HG03460 (cell line): ENCODE measurements at regions not wholly inside any gene's neighbourhood (a gene's known extent, or its start where the extent isn't known, plus 50 kb on each side); places are given as distances from the start of the nearest gene placed in this dataset.
"Not testable (repeated sequence)": the region's sequence is repeated elsewhere in the genome, so short reads cannot be mapped to it uniquely, and the experiment has no call there.

Source experiments
- ATAC-seq: cut with Tn5 transposase; IDR thresholded peaks from one replicate; pipeline ENCODE4 v1.9.1; 2021; ENCODE audit not compliant: unreplicated experiment

DNA sequence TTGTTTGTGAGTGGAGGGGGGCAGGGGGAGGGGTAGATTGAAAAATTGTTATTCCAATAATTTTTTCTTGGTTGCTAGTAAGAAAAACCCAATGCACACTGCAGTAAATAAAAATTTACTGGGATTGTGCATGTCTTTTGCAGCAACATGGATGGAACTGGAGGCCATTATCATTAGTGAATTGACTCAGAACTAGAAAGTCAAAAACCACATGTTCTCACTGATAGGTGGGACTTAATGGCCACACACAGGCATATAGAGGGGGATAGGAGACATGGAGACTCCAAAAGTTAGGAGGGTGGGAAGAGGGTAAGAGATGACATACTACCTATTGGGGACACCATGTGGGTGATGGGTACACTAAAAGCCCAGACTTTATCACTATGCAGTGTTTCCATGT lies 67.2 kb downstream of the BUB3 start:
- ATAC-seq: no peak

DNA sequence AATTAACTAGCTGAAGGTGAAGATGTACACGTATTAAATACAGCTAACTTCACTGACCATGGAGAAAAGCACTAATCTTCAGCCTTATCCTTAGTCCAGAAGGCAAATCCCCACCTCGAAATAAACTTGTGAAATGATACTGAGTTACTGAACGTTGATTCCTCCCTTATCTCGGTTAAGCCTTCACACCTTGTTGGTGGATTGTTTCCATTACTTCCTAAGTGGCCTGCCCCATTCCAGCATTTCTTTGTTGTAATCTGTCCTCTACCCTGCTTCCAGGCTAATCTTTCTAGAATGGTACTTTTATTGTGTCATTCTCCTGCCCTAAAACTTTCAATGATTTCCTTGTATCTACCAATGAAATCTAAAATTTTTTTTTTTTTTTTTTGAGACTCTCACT lies 68.6 kb downstream of the BUB3 start:
- ATAC-seq: no peak

DNA sequence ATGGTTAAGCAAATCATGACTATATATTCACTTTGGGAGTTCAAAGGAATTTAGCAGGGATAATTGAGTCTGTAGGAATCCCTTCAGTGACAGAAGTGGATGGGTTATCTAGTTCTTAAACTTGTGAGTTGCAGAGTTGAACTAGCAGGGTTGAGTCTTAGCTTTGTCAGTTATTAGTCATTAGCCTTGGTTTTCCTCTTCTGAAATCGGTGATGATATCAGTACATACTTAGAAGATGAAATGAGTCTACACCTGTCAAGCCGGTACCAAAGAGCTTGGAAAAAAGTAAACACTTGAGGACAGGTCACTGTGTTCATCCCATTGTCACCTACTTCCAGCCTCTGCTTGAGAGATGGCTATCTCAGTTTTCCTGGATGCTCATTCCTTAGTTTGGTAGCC lies 73.5 kb downstream of the BUB3 start:
- no peak for ATAC-seq

DNA sequence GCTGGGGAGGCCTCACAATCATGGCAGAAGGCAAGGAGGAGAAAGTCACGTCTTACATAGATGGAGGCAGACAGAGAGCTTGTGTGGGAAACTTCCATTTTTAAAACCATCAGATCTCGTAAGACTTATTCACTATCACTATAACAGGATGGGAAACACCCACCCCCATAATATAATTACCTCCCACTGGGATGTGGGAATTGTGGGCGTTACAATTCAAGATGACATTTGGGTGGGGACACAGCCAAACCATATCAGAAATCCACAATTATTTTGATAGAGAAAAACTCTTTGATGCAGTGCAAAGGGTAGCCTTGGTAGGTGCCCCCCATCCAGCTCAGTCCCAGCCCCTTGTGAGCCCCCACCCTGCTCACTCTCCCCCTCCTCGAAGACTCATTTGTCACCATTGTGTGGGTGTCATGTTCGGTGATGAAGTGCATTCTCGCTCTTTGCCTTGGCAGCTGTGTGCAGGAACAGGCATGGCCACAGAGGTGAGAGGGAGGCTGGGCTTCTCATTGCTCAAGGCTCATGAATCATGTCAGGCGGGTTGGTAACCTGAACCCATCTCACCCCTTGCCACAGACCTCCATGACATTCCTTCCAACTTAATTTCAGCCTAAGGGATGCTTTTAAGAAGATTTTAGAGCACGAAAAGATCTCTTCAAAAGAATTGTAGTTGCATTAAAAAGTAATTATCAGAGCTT lies 75.9 kb downstream of the BUB3 start:
- no peak for ATAC-seq

DNA sequence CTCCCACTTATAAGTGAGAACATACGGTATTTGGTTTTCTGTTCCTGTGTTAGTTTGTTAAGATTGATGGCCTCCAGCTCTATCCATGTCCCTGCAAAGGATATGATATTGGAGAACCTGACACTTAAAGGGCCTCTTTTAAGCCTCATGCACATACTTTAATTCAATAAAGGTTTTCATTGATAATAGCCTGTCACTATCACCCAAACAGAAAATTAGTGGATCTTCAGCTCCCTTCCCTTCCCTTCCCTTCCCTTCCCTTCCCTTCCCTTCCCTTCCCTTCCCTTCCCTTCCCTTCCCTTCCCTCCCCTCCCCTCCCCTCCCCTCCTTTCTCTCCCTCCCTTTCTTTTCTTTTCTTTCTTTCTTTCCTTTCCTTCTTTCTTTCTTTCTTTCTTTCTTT lies 78.7 kb downstream of the BUB3 start:
- not testable (repeated sequence) for ATAC-seq

DNA sequence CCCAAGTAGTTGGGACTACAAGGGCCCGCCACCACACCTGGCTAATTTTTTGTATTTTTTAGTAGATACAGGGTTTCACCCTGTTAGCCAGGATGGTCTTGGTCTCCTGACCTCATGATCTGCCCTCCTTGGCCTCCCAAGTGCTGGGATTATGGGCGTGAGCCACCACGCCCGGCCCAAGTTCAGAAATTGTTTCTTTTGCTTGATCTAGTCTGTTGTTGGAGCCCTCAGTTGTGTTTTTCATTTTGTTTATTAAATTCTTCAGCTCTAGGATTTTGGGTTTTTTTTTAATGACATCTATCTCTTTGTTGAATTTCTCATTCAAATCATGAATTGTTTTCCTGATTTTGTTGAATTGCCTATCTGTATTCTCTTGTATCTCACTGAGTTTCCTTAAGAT lies 80.8 kb downstream of the BUB3 start:
- not testable (repeated sequence) for ATAC-seq

DNA sequence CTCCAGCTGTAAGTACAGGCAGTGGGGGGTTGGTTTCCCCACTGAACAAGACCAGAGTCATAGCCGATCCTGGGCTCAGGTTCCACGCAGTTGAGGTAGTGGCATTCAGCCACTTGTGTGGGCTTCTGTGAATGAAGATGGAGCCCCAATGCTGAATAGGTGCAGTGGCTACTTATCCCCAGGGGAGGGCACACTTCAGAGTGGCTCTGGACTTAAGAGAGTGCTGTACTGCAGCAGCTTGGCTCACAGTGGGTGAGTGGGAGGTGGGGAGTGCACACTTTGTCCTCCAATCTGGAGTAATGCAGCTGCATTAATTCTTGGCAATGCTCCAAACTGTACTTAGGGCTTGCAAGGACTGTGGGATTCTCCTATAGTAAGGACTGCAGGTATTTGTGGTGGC lies 81.9 kb downstream of the BUB3 start:
- ATAC-seq: no peak

DNA sequence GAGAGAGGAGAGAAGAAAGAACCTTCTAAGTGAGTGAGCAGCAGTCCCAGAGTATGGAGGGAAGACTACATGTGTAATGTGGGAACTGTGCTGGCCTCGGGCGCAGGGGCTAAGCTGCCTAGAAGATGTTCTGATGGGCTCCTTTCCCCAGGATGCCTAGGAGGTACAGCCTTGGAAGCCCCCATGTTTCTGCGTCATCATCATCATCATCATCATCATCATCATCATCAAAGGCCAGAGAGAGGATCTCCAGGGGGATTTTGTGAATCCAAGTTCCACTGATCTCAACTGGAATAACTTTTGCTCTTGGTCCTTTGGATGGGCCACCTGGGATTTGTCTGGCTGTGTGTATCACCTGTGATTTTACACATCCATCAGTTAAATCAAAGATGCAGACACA lies 86.0 kb downstream of the BUB3 start:
- no peak for ATAC-seq

DNA sequence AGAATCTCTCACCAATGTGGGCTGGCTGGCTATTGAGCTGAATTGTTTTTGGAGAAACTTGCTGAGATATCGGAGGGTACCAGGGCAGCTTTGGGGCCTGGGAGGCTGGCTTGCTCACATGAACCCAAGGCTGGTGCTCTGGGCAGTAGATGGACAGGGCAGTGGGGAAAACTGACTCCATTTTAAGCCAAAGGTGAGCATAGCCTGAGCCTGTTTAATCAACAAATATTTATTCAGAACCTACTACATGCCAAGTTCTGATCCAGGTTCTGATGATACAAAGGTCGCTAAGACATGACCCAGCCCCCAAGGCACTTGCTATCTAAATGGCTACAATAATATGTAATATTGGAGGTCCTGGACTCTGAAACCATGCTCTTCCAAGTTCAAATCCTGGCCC lies 86.6 kb downstream of the BUB3 start:
- no peak for ATAC-seq

DNA sequence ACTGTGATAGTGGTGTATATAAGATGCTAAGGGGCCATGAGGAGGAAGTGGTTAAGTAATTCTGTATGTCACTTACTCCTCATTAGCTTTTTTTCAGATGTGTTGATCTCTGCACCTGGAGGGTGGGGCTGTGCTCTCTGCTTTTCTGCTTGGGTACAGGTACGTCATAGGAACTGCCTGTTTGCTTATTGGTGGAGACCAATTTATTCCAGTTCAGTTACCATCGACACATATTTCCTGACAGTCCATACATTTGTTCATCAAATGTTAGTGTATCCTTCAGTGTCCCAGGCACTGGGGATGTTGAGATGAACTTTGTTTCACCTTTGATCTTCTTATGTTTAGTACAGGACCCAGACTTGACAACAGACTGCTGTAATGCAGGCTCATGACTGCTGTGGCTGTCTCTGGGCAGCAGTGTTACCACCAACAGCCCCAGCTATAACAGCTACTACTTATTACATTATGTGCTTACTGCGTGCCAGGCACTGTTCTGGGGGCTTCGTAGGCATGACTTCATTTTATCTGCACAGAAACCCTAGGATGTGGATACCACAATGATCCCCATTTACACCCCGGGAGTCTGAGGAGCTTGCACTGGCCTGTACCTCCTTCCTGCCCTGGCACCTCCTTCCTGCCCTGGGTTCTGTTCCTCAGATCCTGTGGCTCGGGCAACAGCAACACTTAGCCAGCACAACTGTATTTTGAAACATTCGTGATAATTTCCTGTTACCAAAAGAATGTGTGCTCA lies 87.4 kb downstream of the BUB3 start:
- ATAC-seq: no peak

DNA sequence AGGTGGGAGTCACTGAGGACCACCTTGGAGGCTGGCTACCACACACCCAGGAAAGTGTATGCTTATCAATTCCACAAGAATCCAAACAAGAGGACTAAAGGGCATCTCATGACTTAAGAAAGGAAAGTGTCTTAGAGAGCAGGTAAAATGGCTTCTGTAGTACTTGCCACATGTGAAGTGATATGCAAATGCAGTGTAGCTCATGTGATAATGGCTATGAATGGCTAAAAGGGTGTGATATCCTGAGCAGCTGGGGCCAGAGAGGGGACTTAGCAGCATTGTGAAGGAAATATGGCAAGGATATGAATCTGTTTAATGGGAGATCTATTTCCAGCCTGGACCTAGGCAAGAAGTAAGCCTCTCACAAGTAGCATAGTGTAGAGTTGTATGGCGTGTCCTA lies 90.5 kb downstream of the BUB3 start:
- no peak for ATAC-seq

DNA sequence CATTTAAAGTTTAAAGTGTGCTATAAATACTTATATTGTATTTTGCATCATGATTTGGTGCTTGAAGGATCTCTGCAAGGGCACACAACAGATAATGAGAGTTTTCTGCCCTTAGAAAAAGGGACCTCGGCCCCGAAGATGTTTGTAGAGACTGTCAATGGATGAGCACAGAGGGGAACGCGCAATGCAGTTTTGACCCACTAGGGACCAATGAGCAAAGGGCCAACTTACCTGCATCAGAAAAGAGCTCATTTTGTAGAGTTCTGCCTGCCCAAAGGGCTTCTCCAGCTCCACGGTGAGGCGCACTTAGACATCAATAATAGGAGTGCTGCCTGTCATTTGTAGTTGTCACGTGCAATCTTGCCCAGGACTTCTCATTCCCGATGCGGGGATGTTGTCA lies 91.1 kb downstream of the BUB3 start:
- ATAC-seq: no peak

DNA sequence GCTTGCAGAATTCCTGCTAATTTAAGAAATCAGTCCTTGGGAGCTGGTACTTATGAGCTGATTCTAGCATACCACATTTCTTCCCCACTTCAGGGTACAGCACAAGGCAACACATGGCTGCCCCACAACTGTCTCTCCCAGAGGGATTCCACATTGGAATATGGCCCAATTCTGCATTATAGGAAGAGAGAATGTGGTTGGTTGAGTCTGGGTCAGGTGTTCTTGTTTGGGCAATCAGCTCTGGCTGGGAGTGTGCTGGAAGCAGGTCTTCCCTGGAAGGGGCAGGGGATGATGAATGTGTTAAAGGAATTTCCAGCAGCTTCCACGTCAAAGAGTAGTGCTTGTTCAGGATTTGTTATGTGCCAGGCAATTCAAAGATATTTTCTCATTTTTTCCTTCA lies 95.7 kb downstream of the BUB3 start:
- ATAC-seq: no peak

DNA sequence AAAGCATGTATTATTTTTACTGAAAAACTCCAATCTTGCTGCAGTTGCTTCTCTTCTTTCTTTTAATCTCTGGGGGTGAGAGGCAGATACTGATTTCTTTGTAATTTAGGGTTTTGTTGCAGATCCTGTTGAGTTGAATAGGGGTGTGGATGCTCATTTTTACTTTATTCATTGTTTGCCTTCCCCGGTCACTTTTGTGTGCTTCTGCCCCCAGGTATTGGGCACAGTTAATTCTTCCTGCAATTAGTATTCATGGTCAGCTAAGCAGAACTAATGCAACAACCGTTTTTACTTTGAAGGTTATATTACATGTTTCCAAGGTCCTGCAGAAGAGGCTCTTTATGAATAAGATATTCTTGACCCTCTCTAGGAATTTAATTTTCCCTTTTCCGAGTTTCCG lies 96.4 kb downstream of the BUB3 start:
- ATAC-seq: no peak

DNA sequence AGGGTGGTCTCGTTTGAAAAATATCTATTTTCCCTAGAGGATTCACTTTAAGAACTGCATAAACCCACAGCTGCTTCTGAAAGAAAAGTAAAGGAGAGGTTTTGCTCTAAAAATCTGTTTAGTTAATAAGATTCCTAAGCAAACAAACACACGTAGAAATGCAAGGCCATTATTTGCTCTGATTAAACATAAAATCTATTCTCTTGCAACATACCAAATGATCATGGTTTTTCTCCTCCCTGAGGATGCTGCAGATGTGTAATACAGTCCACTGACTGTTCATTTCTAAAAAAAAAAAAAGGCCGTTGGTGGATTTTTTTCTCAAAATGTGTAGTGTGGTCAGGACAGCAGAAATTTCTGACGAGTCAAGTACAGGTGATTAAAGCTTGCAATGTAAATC lies 98.6 kb downstream of the BUB3 start:
- no peak for ATAC-seq

DNA sequence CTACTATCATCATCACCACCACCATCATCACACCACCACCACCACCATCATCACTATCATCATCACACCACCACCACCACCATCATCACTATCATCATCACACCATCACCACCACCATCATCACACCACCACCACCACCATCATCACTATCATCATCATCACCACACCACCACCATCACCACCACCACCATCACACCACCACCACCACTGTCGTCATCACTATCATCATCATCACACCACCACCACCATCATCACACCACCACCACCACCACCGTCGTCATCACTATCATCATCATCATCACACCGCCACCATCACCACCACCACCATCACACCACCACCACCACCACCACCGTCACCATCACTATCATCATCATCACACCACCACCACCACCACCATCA lies 100.1 kb downstream of the BUB3 start:
- not testable (repeated sequence) for ATAC-seq

DNA sequence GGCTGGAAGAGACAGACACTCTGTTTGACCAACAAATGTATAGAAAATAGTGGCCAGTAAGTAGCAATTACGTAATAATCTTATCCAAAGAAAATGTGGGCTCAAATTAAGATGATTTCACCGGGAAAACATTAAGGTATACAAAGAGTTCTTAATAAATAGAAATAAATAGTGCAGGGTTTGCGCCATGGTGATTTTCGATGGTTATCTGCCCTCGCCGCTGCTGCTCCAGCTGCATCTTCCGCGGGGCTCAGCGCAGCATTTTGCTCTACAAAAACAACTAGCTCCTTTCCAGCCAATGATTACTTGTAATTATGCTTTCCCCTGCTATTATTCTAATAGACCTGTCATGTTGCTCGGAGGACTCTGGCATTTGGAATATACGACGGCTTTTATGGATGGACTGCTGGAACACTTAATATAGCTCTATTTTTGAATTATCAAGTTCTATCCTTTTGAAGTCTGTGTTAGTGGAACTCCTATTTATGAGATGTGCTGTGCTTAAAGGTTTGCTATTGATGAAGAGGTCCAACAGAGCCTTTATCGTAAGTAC lies 103.8 kb downstream of the BUB3 start:
- no peak for ATAC-seq

DNA sequence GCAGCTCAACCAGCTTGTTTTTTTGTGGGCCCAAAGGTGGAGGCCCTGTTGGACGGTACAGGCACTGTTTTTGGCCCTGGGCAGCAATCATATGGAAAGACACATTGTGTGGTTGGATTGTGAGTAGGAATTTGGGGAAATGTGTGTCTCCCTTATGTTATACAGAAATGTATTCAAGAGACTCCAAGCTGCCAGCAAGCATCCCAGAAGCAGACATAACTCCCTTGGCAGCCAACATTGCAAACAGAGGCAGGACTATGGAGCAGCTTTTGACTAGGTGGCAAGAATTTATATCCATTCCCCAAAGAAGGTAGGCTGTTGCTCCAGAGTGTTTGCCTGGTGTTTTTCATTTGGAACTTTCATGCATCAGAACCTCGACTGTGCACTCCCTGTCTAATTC lies 104.9 kb downstream of the BUB3 start:
- no peak for ATAC-seq

DNA sequence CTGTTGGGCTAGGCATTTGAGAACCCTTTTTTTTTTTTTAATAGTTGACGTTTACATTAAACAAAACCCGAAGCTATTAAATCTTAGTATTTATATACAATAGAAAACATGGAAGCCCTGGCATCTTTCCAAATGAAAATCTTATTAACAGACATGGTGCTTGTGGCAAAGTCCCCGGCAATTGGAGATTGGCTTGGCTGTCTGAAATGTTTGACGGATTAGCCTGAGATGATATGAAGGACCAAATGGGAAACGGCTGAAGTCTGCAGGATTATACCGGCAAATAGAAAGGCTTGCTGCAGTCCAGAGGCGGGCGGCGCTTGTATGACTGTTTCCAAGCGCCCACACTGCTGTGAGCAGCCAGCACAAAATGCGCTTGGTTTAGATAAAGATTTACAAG lies 105.6 kb downstream of the BUB3 start:
- ATAC-seq: no peak

DNA sequence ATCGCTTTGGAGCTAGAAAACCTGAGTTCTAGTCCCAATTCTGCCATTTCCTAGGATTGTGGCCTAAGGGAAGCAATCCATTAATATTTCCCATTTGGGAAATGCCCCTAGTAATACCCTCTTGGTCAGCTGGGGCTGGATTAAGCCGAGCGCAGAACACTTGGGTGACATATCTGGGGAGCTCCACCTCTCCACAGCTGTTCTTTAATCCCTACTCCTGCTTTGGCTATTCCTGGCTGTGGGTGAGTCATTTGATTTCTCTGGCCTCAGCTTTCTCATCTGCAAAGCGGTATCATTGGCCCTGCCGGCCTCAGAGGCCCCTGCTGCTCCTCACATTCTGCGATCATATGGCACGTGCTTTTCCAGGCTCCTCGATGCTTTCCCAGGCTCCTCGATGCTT lies 108.3 kb downstream of the BUB3 start:
- ATAC-seq: no peak

DNA sequence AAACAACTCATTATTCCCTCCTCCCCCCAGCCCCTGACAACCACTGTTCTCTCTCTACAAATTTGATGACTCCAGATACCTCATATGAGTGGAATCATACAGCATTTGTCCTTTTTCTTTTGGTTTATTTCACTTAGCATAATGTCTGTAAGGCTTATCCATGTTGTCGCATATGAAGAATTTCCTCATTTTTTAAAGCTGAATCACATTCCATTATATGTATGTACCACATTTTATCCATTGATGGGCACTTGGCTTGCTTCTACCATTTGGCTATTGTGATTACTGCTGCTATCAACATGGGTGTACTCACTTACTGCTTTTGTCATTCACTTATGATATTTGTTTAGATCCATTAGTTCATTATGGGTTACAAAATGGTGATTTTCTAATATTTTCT lies 112.8 kb downstream of the BUB3 start:
- ATAC-seq: no peak

DNA sequence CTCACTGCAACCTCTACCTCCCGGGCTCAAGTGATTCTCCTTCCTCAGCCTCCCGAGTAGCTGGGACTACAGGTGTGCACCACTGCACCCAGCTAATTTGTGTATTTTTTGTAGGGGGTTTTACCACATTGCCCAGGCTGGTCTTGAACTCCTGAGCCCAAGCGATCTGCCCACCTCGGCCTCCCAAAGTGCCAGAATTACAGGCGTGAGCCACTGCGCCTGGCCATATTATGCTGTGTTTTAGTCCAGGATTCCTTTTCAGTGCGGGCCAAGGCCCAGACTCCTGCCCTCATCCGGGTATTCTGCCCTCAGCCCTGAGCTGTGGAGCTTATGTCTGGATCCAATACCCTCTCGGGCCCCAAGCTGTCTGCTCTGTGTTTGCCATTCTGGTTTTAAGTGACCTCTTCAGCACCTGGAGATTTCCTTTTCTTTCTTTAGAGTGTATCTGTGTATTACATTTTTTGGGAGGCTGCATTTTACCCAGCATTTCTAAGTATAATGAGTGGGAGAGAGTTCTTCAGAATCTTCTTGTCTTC lies 114.9 kb downstream of the BUB3 start:
- ATAC-seq: no peak
